Heart left ventricle (tissue), 16 donors: ENCODE measurements at regions not wholly inside any gene's neighbourhood (a gene's known extent, or its start where the extent isn't known, plus 50 kb on each side); places are given as distances from the start of the nearest gene placed in this dataset.

ENCODE experiments used
- ATAC-seq, 4 donors: fragments of 200-7000 bp; cut with Tn5 transposase; one replicate each; pipeline ENCODE4 v1.9.1; 2020 to 2022; ENCODE audit warnings: moderate library complexity in 4 of 4, mild to moderate bottlenecking in 3 of 4, moderate number of reproducible peaks in 1 of 4
- DNase-seq, 5 donors: peaks; one replicate each; pipeline ENCODE4 v3.0.0-alpha.2; 2020
- H3K27ac ChIP-seq, 12 donors: fragments of 200-600 bp; sonication (generic) in 4 of 12; one replicate each; pipeline versions ENCODE4 v1.5.0 to v1.8.0; 2016 to 2022; ENCODE audit warnings: mild to moderate bottlenecking in 2 of 12
- H3K27me3 ChIP-seq, 9 donors: fragments of 200-600 bp; sonication (generic) in 2 of 9; one replicate each; pipeline versions ENCODE4 v1.5.1 to v1.8.0; 2016 to 2022; ENCODE audit warnings: mild to moderate bottlenecking in 3 of 9
- H3K36me3 ChIP-seq, 9 donors: fragments of 200-600 bp; sonication (generic) in 2 of 9; one replicate each; pipeline versions ENCODE4 v1.5.0 to v1.8.0; 2018 to 2022; ENCODE audit warnings: mild to moderate bottlenecking in 2 of 9
- H3K4me1 ChIP-seq, 12 donors: fragments of 200-600 bp; sonication (generic) in 4 of 12; one replicate each; pipeline versions ENCODE4 v1.5.0 to v1.8.0; 2016 to 2022; ENCODE audit warnings: mild to moderate bottlenecking in 3 of 12
- H3K4me3 ChIP-seq, 12 donors: fragments of 200-600 bp; sonication (generic) in 4 of 12; one replicate each; pipeline versions ENCODE4 v1.5.0 to v1.8.0; 2017 to 2022; ENCODE audit warnings: mild to moderate bottlenecking in 9 of 12, moderate library complexity in 4 of 12
- H3K9me3 ChIP-seq, 12 donors: fragments of 200-600 bp; sonication (generic) in 4 of 12; one replicate each; pipeline versions ENCODE4 v1.5.0 to v1.8.0; 2016 to 2022; ENCODE audit warnings: mild to moderate bottlenecking in 1 of 12
- POLR2A ChIP-seq, 2 donors: fragments of 450-650 bp; IDR thresholded peaks; one replicate each; pipeline ENCODE4 v1.6.1; 2017; ENCODE audit warnings: antibody characterized with exemption in 2 of 2, mild to moderate bottlenecking in 2 of 2, moderate library complexity in 2 of 2
- WGBS, 4 donors: extraction: QIAGEN DNeasy Blood & Tissue Kit in 2 of 4; methylation state at CpG; one replicate each; pipeline versions ENCODE4 v1.1.5 to v1.1.7; 2013 to 2018; 5-methylcytosine and 5-hydroxymethylcytosine counted together
- intact Hi-C, 10 donors: fragments of 100-400 bp; cut with DNase I; formaldehyde crosslinking; loops; one replicate each; pipeline versions ENCODE4 v1.11.1 to v1.14.2; 2022
- TF ChIP-seq, protein P1 (sequence below), 12 donors: fragments of 200-600 bp; sonication (generic) in 4 of 12; IDR thresholded peaks; one replicate each; pipeline versions ENCODE4 v1.5.0 to v1.8.0; 2018 to 2022; ENCODE audit warnings: antibody characterized with exemption in 12 of 12, mild to moderate bottlenecking in 5 of 12
- donor health status: ischemic (EF 13 %, LVEDD 7.1; RV severe dilation, severe dysfunction).
- donor health status: healthy with polysubstance abuse.
- donor health status: DM: no; HTN: yes; CAD: no.
- donor health status: DM: no; HTN: no; CAD: no.
- donor health status: ischemic (EF 25% LVEDD 6.9; RV normal size, moderate dysfunction).
- donor health status: ischemic (EF 25% LVEDD 5.7; RV mildly dilated, moderate dysfunction).
- donor health status: healthy.
- donor health status: DM: yes; HTN: yes; CAD: no.
- donor health status: ischemic (EF 35%, LVEDD 5.7; RV mildly dilated, moderate dysfunction).
- donor health status: nonischemic (EF 11% LVEDD 7.7; RV severe dilation, severe dysfunction).
- donor health status: DM: yes; HTN: yes; CAD: no.
- donor health status: PGD.
- donor health status: ischemic (EF 29% LVEDD 5.4; RV normal size, mild dysfunction).
- donor health status: nonischemic (EF 23%, LVEDD 6.1; RV moderate dilation, normal function).

- WGBS, 4 donors, result 75 to 86% (median 82%) methylated on average over 1 of the region's 1 CpG
- H3K4me1 ChIP-seq, result no peaks in the 10 kb centered on the region
- TF ChIP-seq POLR2A (IDR thresholded peaks at IDR 0.05), result no peak
- TF ChIP-seq, protein P1, sequence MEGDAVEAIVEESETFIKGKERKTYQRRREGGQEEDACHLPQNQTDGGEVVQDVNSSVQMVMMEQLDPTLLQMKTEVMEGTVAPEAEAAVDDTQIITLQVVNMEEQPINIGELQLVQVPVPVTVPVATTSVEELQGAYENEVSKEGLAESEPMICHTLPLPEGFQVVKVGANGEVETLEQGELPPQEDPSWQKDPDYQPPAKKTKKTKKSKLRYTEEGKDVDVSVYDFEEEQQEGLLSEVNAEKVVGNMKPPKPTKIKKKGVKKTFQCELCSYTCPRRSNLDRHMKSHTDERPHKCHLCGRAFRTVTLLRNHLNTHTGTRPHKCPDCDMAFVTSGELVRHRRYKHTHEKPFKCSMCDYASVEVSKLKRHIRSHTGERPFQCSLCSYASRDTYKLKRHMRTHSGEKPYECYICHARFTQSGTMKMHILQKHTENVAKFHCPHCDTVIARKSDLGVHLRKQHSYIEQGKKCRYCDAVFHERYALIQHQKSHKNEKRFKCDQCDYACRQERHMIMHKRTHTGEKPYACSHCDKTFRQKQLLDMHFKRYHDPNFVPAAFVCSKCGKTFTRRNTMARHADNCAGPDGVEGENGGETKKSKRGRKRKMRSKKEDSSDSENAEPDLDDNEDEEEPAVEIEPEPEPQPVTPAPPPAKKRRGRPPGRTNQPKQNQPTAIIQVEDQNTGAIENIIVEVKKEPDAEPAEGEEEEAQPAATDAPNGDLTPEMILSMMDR (IDR thresholded peaks at IDR 0.05), result no peak
- H3K9me3 ChIP-seq, result no peaks in the 10 kb centered on the region
- no peak overlapping the region for H3K4me3 ChIP-seq
- no peaks in the 10 kb centered on the region for H3K27me3 ChIP-seq
- H3K36me3 ChIP-seq, result no peaks in the 10 kb centered on the region
- intact Hi-C loops, result no loop called here
- no peak overlapping the region for H3K27ac ChIP-seq
- ATAC-seq, result no peak
- DNase-seq, result no peak
These were observed 168.5 kb upstream of the VLDLR start for GRCh38 chr9:2453106-2453505.

GRCh38 chr9:2453701-2454100 lies 167.9 kb upstream of the VLDLR start:
- Histone ChIP-seq H3K4me3 (no peak overlapping the region), H3K4me1 (no peaks in the 10 kb centered on the region), H3K9me3 (no peaks in the 10 kb centered on the region), H3K27me3 (no peaks in the 10 kb centered on the region), H3K27ac (no peak overlapping the region), H3K36me3 (no peaks in the 10 kb centered on the region)
- WGBS, 4 donors, result 69 to 72% (median 70%) methylated on average over 6 of the region's 6 CpGs
- no peak for DNase-seq
- ATAC-seq, result no peak
- TF ChIP-seq POLR2A (IDR thresholded peaks at IDR 0.05), result no peak
- TF ChIP-seq, protein P1 (IDR thresholded peaks at IDR 0.05), result no peak
- intact Hi-C loops, result no loop called here

DNA sequence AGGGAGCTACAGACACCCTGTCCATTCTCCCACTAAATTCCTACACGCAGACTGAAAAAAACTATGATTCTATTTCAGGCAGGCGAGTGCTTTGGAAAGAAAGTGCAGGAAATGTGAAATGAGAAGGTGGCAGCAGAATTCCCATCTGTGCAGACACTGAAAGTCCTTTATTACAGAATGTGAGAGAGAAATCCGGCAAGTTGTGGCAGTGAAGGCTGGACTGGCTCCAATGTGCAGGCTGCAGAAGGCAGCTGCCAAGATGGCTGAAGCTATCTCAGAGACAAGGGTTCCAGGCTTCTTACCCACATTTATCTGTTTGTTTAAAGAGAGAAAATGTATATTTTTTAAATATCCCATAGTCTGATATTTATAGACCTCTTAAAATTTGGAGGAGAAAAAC lies 161.8 kb upstream of the VLDLR start:
- intact Hi-C loops, result no loop called here
- DNase-seq (no peak), ATAC-seq (no peak)
- TF ChIP-seq, protein P1 (IDR thresholded peaks at IDR 0.05), result no peak
- TF ChIP-seq POLR2A (IDR thresholded peaks at IDR 0.05), result no peak
- Histone ChIP-seq H3K4me3 (no peak overlapping the region), H3K27ac (no peak overlapping the region), H3K36me3 (no peaks in the 10 kb centered on the region), H3K27me3 (no peaks in the 10 kb centered on the region), H3K4me1 (peaks cover 0 to 10% (median 0%) of the 10 kb centered on the region in 12 donors), H3K9me3 (peaks cover 0 to 10% (median 0%) of the 10 kb centered on the region in 12 donors)
- WGBS, 4 donors, result 36 to 62% (median 46%) methylated on average over 3 of the region's 3 CpGs

DNA sequence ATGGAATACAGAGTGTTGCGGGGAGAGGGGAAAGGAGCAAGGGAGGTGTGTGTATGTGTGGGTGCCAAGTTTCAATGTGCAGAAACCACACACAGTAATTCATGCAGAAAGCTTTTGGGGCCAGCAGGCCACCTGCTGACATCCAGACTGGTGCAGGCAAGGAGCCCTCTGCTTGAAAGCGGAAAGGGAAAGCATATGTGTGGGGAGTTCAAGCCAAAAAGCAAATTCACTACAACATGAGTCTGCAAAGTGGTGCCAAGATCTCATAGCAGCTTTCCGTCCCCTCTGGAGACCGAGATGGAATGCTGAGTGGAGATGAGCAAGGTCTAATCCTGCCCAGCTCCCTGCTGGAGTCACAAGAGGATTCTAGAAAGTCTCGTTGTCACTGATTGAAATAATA lies 159.7 kb upstream of the VLDLR start:
- ATAC-seq, result peak in 2 of 4 donors; percentile 20 to 38
- no peak overlapping the region for H3K27ac ChIP-seq
- DNase-seq, result peak in 1 of 5 donors; percentile 26
- H3K27me3 ChIP-seq, result no peaks in the 10 kb centered on the region
- WGBS, 4 donors, result 61 to 75% (median 66%) methylated on average over 5 of the region's 5 CpGs
- H3K36me3 ChIP-seq, result no peaks in the 10 kb centered on the region
- no peak overlapping the region for H3K4me3 ChIP-seq
- TF ChIP-seq, protein P1 (IDR thresholded peaks at IDR 0.05), result no peak
- no peak for TF ChIP-seq POLR2A (IDR thresholded peaks at IDR 0.05)
- intact Hi-C loops, result no loop called here
- peaks cover 0 to 12% (median 0%) of the 10 kb centered on the region in 12 donors for H3K9me3 ChIP-seq
- peaks cover 0 to 10% (median 0%) of the 10 kb centered on the region in 12 donors for H3K4me1 ChIP-seq
